PC-9 (cell line): ENCODE measurements at regions not wholly inside any gene's neighbourhood (a gene's known extent, or its start where the extent isn't known, plus 50 kb on each side); places are given as distances from the start of the nearest gene placed in this dataset.

Source experiments
- CTCF ChIP-seq: fragments of 200-600 bp; sonication (generic); conservative IDR thresholded peaks from 2 replicates; pipeline ENCODE4 v1.6.1; 2017; ENCODE audit warnings: mixed run types, antibody characterized with exemption, mild to moderate bottlenecking, moderate library complexity
- EZH2 ChIP-seq: fragments of 200-600 bp; sonication (generic); IDR thresholded peaks from 2 replicates; pipeline ENCODE4 v1.8.0; 2017; ENCODE audit warnings: antibody characterized with exemption, low read depth

- TF ChIP-seq CTCF (no peak), EZH2 (no peak)
These were observed 330.4 kb downstream of the BRD1 start for GRCh38 chr22:49497266-49497665.
